Endodermal cell (in vitro differentiated cells): ENCODE measurements at regions not wholly inside any gene's neighbourhood (a gene's known extent, or its start where the extent isn't known, plus 50 kb on each side); places are given as distances from the start of the nearest gene placed in this dataset.
"Not testable (repeated sequence)": the region's sequence is repeated elsewhere in the genome, so short reads cannot be mapped to it uniquely, and the experiment has no call there.

Experiments
- DNase-seq: peaks from one replicate; pipeline ENCODE4 v3.0.0-alpha.2; 2017
- H3K27ac ChIP-seq: 2 replicates; pipeline ENCODE4 v1.5.1; 2013; ENCODE audit warnings: mild to moderate bottlenecking, low read depth, low read length, moderate library complexity
- H3K27me3 ChIP-seq: 2 replicates; pipeline ENCODE4 v1.6.1; 2013; ENCODE audit warnings: mild to moderate bottlenecking, low read length, moderate library complexity; ENCODE audit not compliant: insufficient read depth, control insufficient read depth, poor library complexity, severe bottlenecking
- H3K36me3 ChIP-seq: 2 replicates; pipeline ENCODE4 v1.7.0; 2013; ENCODE audit warnings: mild to moderate bottlenecking, low read length, moderate library complexity; ENCODE audit not compliant: control insufficient read depth, insufficient read depth
- H3K4me1 ChIP-seq: one replicate; pipeline ENCODE4 v1.7.0; 2013; ENCODE audit warnings: low read length; ENCODE audit not compliant: control insufficient read depth, insufficient read depth
- H3K4me3 ChIP-seq: 2 replicates; pipeline ENCODE4 v1.5.1; 2013; ENCODE audit warnings: mild to moderate bottlenecking, low read length, moderate library complexity
- H3K9ac ChIP-seq: 2 replicates; pipeline ENCODE4 v1.6.1; 2013; ENCODE audit warnings: mild to moderate bottlenecking, low read length, moderate library complexity; ENCODE audit not compliant: poor library complexity, severe bottlenecking; ENCODE audit errors: extremely low read depth
- H3K9me3 ChIP-seq: 2 replicates; pipeline ENCODE4 v1.6.1; 2013; ENCODE audit warnings: mild to moderate bottlenecking, low read length, moderate library complexity; ENCODE audit not compliant: control insufficient read depth
- H3K27ac Mint-ChIP-seq: 2 replicates; pipeline ENCODE4 v1.8.0; 2020; ENCODE audit warnings: mixed read lengths
- H3K27me3 Mint-ChIP-seq: 2 replicates; pipeline ENCODE4 v1.8.0; 2021; ENCODE audit warnings: mild to moderate bottlenecking, mixed read lengths; ENCODE audit not compliant: insufficient read depth
- H3K36me3 Mint-ChIP-seq: 2 replicates; pipeline ENCODE4 v1.8.0; 2020; ENCODE audit warnings: low read depth, mixed read lengths
- H3K4me1 Mint-ChIP-seq: 2 replicates; pipeline ENCODE4 v1.8.0; 2020; ENCODE audit warnings: mixed read lengths
- H3K4me3 Mint-ChIP-seq: 2 replicates; pipeline ENCODE4 v1.8.0; 2020; ENCODE audit warnings: mild to moderate bottlenecking, moderate library complexity, mixed read lengths
- H3K9me3 Mint-ChIP-seq: 2 replicates; pipeline ENCODE4 v1.8.0; 2020; ENCODE audit warnings: mild to moderate bottlenecking, mixed read lengths
- WGBS, 2 experiments: methylation state at CpG; one replicate each; pipeline versions ENCODE4 v1.1.5 to v1.1.7; 2013; ENCODE audit warnings: missing lambda C conversion rate in 2 of 2, mixed read lengths in 1 of 2; ENCODE audit not compliant: insufficient coverage in 1 of 2, insufficient read length in 1 of 2; 5-methylcytosine and 5-hydroxymethylcytosine counted together
- TF ChIP-seq, protein P1 (sequence below): fragments of 200-600 bp; sonication (generic); conservative IDR thresholded peaks from 2 replicates; pipeline ENCODE4 v1.5.0; 2021; ENCODE audit warnings: antibody characterized with exemption, mild to moderate bottlenecking

DNA sequence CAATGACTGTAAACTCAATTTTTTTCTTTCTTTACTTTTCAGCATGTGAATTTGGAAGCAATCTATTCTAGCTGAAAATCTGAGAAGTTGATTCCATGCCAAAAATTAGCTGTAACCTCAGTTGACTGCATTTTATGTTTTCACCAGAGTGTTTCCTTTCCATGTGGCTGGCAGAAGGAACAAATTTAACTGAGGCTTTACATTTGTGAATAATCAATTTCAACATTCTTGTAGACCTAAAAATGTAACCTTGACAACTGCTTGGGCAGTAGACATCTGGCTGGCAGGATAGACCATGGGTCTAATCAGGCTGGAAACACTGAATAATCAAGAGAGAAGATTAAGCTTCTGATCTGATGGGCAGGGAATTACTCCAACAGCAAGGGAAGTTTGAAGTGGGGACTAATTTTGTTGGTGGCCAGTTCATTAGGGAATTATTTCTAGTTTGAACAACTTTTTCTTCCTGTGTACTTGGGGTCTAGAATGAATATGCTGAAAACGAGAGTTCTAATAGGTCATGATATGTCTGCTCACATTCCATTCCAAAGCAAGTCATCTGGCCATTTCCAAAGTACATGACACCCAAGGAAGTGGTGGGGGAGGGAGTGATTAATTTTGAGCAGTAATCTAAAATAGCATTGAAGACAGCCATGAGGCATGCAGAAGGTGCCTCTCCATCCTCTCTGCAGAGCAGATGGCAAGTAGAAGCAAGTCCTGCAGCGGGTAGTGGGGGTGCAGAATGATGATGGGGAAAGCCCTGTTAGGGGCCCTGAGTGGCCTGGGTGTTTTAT, 68.2 kb downstream of the ATP23 start:
- 100% methylated on average over 2 of the region's 2 CpGs; no CpG with 5 or more reads in 1 of the 2 experiments for WGBS, 2 experiments
- no peaks in the 10 kb centered on the region for H3K4me1 Mint-ChIP-seq

DNA sequence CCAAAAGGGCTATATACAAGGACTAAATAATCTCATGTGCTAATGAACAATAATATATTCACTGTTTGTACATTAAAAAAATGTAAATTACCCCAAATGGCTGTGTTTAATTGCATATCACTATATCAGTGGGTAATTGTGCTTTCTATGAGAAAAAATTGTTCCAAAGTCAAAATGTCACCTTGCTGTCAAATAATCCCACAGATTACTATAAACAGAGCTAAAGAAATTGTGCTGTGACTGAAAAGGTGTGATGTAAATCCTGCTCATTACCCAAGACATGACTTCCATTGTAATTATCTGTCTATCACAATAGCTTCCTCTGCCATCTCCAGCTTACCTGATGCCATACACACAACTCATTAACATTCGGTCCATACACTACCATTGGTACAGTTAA, 70.3 kb downstream of the ATP23 start:
- DNase-seq, result no peak
- no peak overlapping the region for H3K9ac ChIP-seq
- Mint-ChIP-seq H3K4me3 (no peak overlapping the region), H3K4me1 (peaks cover 6% of the 10 kb centered on the region), H3K27ac (no peak overlapping the region), H3K36me3 (no peaks in the 10 kb centered on the region), H3K27me3 (no peaks in the 10 kb centered on the region), H3K9me3 (peaks cover 4% of the 10 kb centered on the region)
- WGBS, 2 experiments, result 0% methylated on average over 1 of the region's 1 CpG
- no peak overlapping the region for H3K27ac ChIP-seq
- H3K4me1 ChIP-seq, result no peaks in the 10 kb centered on the region
- peaks cover 18% of the 10 kb centered on the region for H3K9me3 ChIP-seq
- H3K4me3 ChIP-seq, result no peak overlapping the region
- H3K27me3 ChIP-seq, result no peaks in the 10 kb centered on the region
- TF ChIP-seq, protein P1, sequence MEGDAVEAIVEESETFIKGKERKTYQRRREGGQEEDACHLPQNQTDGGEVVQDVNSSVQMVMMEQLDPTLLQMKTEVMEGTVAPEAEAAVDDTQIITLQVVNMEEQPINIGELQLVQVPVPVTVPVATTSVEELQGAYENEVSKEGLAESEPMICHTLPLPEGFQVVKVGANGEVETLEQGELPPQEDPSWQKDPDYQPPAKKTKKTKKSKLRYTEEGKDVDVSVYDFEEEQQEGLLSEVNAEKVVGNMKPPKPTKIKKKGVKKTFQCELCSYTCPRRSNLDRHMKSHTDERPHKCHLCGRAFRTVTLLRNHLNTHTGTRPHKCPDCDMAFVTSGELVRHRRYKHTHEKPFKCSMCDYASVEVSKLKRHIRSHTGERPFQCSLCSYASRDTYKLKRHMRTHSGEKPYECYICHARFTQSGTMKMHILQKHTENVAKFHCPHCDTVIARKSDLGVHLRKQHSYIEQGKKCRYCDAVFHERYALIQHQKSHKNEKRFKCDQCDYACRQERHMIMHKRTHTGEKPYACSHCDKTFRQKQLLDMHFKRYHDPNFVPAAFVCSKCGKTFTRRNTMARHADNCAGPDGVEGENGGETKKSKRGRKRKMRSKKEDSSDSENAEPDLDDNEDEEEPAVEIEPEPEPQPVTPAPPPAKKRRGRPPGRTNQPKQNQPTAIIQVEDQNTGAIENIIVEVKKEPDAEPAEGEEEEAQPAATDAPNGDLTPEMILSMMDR, result no peak
- H3K36me3 ChIP-seq, result no peaks in the 10 kb centered on the region

More for the DNA sequence above, 68.2 kb downstream of the ATP23 start:
- no peaks in the 10 kb centered on the region for H3K9me3 Mint-ChIP-seq
- TF ChIP-seq, protein P1, result no peak
- H3K9ac ChIP-seq, result no peak overlapping the region
- no peak for DNase-seq
- H3K27me3 ChIP-seq, result no peaks in the 10 kb centered on the region
- no peak overlapping the region for H3K4me3 Mint-ChIP-seq
- no peak overlapping the region for H3K27ac Mint-ChIP-seq
- H3K36me3 ChIP-seq, result no peaks in the 10 kb centered on the region
- H3K27ac ChIP-seq, result no peak overlapping the region
- H3K27me3 Mint-ChIP-seq, result no peaks in the 10 kb centered on the region
- H3K4me1 ChIP-seq, result no peaks in the 10 kb centered on the region
- H3K36me3 Mint-ChIP-seq, result no peaks in the 10 kb centered on the region
- H3K9me3 ChIP-seq, result peaks cover 8% of the 10 kb centered on the region
- no peak overlapping the region for H3K4me3 ChIP-seq

DNA sequence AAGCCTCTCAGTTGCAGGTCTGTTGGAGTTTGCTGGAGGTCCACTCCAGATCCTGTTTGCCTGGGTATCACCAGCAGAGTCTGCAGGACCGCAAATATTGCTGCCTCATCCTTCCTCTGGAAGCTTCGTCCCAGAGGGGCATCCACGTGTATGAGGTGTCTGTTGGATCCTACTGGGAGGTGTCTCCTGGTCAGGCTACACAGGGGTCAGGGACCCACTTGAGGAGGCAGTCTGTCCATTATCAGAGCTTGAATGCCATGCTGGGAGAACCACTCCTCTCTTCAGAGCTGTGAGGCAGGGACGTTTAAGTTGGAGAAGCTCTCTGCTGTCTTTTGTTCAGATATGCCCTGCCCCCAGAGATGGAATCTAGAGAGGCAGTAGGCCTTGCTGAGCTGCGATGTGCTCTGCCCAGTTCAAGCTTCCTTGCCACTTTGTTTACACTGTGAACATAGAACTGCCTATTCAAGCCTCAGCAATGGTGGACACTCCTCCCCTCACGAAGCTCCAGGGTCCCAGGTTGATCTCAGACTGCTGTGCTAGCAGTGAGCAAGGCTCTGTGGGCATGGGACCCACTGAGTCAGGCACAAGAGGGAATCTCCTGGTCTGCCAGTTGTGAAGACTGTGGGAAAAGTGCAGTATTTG, 81.1 kb downstream of the ATP23 start:
- H3K27ac Mint-ChIP-seq, result not testable (repeated sequence)

More for the DNA sequence above, 81.1 kb downstream of the ATP23 start:
- H3K4me3 Mint-ChIP-seq, H3K36me3 ChIP-seq, H3K27ac ChIP-seq, H3K27me3 Mint-ChIP-seq, H3K27me3 ChIP-seq, DNase-seq, H3K4me3 ChIP-seq, H3K36me3 Mint-ChIP-seq, H3K9ac ChIP-seq, H3K4me1 Mint-ChIP-seq, H3K4me1 ChIP-seq: not testable (repeated sequence)
- WGBS, 2 experiments, result 91 to 100% methylated on average over 5 of the region's 6 CpGs
- peaks cover 21% of the 10 kb centered on the region for H3K9me3 ChIP-seq
- peaks cover 57% of the 10 kb centered on the region for H3K9me3 Mint-ChIP-seq
